Natural killer cell (primary cell): ENCODE measurements at regions not wholly inside any gene's neighbourhood (a gene's known extent, or its start where the extent isn't known, plus 50 kb on each side); places are given as distances from the start of the nearest gene placed in this dataset.

Source experiments
- ATAC-seq, 3 donors: fragments of 150-1000 bp in 2 of 3; fragments of 200-7000 bp in 1 of 3; cut with Tn5 transposase; 1 replicate in 1 of 3; 2 replicates in 2 of 3; pipeline ENCODE4 v1.10.0; 2021; ENCODE audit warnings: mild to moderate bottlenecking in 2 of 3, moderate library complexity in 2 of 3
- DNase-seq, 2 donors: peaks; one replicate each; pipeline versions ENCODE4 v3.0.0 to v3.0.0-alpha.2; 2013 to 2021; ENCODE audit warnings: mixed read lengths in 1 of 2
- H3K27ac ChIP-seq: one replicate; pipeline ENCODE4 v1.5.1; 2013; ENCODE audit warnings: mild to moderate bottlenecking, low read length
- H3K27me3 ChIP-seq: one replicate; pipeline ENCODE4 v1.6.1; 2013; ENCODE audit warnings: low read length; ENCODE audit not compliant: control insufficient read depth, insufficient read depth
- H3K36me3 ChIP-seq: one replicate; pipeline ENCODE4 v1.6.1; 2013; ENCODE audit warnings: low read length; ENCODE audit not compliant: control insufficient read depth, insufficient read depth
- H3K4me1 ChIP-seq: one replicate; pipeline ENCODE4 v1.6.1; 2013; ENCODE audit warnings: low read length; ENCODE audit not compliant: control insufficient read depth, insufficient read depth
- H3K4me3 ChIP-seq: one replicate; pipeline ENCODE4 v1.5.1; 2013; ENCODE audit warnings: low read length
- H3K9me3 ChIP-seq: one replicate; pipeline ENCODE4 v1.6.1; 2013; ENCODE audit warnings: low read length; ENCODE audit not compliant: control insufficient read depth, insufficient read depth
- H3K27ac Mint-ChIP-seq, 2 donors: one replicate each; pipeline ENCODE4 v1.8.0; 2022; ENCODE audit warnings: mild to moderate bottlenecking in 2 of 2, mixed read lengths in 2 of 2, moderate library complexity in 1 of 2
- H3K27me3 Mint-ChIP-seq, 2 donors: one replicate each; pipeline ENCODE4 v1.8.0; 2022; ENCODE audit warnings: low read depth in 2 of 2, mixed read lengths in 2 of 2
- H3K36me3 Mint-ChIP-seq: one replicate; pipeline ENCODE4 v1.8.0; 2022; ENCODE audit warnings: mixed read lengths
- H3K4me1 Mint-ChIP-seq, 2 donors: one replicate each; pipeline ENCODE4 v1.8.0; 2022; ENCODE audit warnings: mixed read lengths in 2 of 2
- H3K4me3 Mint-ChIP-seq: one replicate; pipeline ENCODE4 v1.8.0; 2022; ENCODE audit warnings: mild to moderate bottlenecking, moderate library complexity, mixed read lengths
- H3K9me3 Mint-ChIP-seq, 2 donors: one replicate each; pipeline ENCODE4 v1.8.0; 2022; ENCODE audit warnings: mixed read lengths in 2 of 2
- WGBS: methylation state at CpG from one replicate; pipeline ENCODE4 v1.1.7; 2013; ENCODE audit warnings: missing lambda C conversion rate; ENCODE audit not compliant: insufficient coverage; 5-methylcytosine and 5-hydroxymethylcytosine counted together
- intact Hi-C: fragments of 100-400 bp; cut with micrococcal nuclease; formaldehyde crosslinking; loops from one replicate; pipeline ENCODE4 v1.14.2; 2022
- TF ChIP-seq, protein P1 (sequence below): fragments of 200-600 bp; IDR thresholded peaks from one replicate; pipeline ENCODE4 v1.8.0; 2022; ENCODE audit warnings: antibody characterized with exemption

DNA sequence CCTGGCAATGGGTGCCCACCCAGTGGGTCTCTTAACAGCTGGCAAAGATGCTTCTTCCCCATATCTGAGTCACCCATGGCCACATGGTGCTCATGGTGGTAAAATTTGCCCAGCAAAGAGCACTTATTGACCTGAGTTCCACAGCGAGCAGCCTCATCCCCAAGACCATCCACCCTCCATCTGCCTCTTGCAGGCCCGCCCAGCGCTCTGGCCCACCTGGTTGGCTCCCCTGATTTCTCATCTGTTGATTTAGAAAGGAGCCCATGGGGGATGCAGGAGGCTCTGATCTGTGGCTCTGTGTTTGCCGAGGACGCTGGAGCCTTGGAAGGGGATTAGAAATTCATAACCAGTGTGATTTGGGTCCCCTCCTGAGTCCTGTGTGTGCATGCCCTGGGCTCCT, 657.5 kb downstream of the PTPRU start:
- DNase-seq, result no peak
- no peaks in the 10 kb centered on the region for H3K36me3 Mint-ChIP-seq
- no peaks in the 10 kb centered on the region for H3K9me3 ChIP-seq
- no peak overlapping the region for H3K27ac Mint-ChIP-seq
- H3K27ac ChIP-seq, result no peak overlapping the region
- no peak for ATAC-seq
- peaks cover 3% of the 10 kb centered on the region for H3K27me3 ChIP-seq
- TF ChIP-seq, protein P1, sequence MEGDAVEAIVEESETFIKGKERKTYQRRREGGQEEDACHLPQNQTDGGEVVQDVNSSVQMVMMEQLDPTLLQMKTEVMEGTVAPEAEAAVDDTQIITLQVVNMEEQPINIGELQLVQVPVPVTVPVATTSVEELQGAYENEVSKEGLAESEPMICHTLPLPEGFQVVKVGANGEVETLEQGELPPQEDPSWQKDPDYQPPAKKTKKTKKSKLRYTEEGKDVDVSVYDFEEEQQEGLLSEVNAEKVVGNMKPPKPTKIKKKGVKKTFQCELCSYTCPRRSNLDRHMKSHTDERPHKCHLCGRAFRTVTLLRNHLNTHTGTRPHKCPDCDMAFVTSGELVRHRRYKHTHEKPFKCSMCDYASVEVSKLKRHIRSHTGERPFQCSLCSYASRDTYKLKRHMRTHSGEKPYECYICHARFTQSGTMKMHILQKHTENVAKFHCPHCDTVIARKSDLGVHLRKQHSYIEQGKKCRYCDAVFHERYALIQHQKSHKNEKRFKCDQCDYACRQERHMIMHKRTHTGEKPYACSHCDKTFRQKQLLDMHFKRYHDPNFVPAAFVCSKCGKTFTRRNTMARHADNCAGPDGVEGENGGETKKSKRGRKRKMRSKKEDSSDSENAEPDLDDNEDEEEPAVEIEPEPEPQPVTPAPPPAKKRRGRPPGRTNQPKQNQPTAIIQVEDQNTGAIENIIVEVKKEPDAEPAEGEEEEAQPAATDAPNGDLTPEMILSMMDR, result no peak
- no peak overlapping the region for H3K4me3 ChIP-seq
- intact Hi-C loops, result no loop called here
- no peaks in the 10 kb centered on the region for H3K4me1 Mint-ChIP-seq
- H3K4me3 Mint-ChIP-seq, result no peak overlapping the region
- no peaks in the 10 kb centered on the region for H3K4me1 ChIP-seq
- no peaks in the 10 kb centered on the region for H3K36me3 ChIP-seq
- peaks cover 26 to 47% of the 10 kb centered on the region in 2 donors for H3K27me3 Mint-ChIP-seq
- 89% methylated on average over 5 of the region's 5 CpGs for WGBS
- no peaks in the 10 kb centered on the region for H3K9me3 Mint-ChIP-seq

DNA sequence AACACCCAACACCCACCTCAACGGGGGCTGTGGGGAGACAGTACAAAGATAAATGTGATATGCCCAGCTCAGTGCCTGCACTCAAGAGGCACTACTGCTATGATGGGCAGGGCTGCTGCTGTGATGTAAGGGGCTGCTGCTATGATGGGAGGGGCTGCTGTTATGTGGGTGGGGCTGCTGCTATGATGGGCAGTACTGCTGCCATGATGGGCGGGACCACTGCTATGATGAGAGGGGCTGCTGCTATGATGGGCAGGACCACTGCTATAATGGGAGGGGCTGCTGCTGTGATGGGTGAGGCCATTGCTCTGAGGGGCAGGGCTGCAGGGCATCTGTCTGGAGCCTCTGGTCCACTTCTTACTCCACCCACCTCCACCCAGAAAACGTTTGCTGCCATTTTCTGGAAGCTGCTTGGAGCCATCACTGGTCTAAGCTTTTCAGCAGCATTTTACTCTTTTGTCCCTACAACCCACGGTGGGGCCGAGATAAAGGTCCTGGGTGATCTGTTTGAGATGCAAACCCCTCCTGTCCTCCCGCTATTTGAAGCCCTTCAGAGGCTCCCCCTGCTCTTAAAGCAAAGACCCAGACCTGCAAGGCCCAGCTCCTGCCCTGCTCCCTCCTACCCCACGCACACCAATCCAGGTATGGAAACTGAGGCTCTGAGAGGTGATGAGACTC, 656.9 kb downstream of the PTPRU start:
- Histone ChIP-seq H3K4me1 (no peaks in the 10 kb centered on the region), H3K27ac (no peak overlapping the region), H3K4me3 (no peak overlapping the region), H3K27me3 (peaks cover 3% of the 10 kb centered on the region), H3K9me3 (no peaks in the 10 kb centered on the region), H3K36me3 (no peaks in the 10 kb centered on the region)
- Mint-ChIP-seq H3K4me3 (no peak overlapping the region), H3K9me3 (no peaks in the 10 kb centered on the region), H3K36me3 (no peaks in the 10 kb centered on the region), H3K27me3 (peaks cover 26 to 45% of the 10 kb centered on the region in 2 donors), H3K27ac (no peak overlapping the region), H3K4me1 (no peaks in the 10 kb centered on the region)
- WGBS, result 71% methylated on average over 7 of the region's 7 CpGs
- ATAC-seq, result no peak
- DNase-seq, result no peak
- TF ChIP-seq, protein P1, result no peak
- intact Hi-C loops, result no loop called here

DNA sequence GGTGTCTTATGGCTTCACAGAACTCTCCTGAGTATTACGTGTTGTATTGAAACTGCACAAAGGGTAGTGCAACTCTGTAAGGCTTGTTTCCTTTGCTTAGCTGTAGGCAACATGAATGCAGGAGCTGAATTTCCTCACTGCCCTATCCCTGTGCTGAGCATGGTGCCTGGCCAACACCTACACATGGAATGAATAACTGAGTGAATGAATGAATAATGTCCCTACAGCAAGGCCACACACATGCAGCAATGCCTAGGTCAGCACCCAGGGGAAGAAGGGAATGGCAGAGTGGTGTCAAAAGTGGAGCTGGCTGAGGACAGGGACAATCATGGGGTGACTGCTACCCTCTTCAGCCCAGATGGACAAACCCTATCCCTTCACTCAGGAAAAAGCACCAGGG, 655.9 kb downstream of the PTPRU start:
- Histone ChIP-seq H3K36me3 (no peaks in the 10 kb centered on the region), H3K27me3 (peaks cover 3% of the 10 kb centered on the region), H3K27ac (no peak overlapping the region), H3K9me3 (no peaks in the 10 kb centered on the region), H3K4me1 (no peaks in the 10 kb centered on the region), H3K4me3 (no peak overlapping the region)
- DNase-seq, result no peak
- intact Hi-C loops, result no loop called here
- Mint-ChIP-seq H3K4me1 (no peaks in the 10 kb centered on the region), H3K36me3 (no peaks in the 10 kb centered on the region), H3K27me3 (peaks cover 26 to 36% of the 10 kb centered on the region in 2 donors), H3K4me3 (no peak overlapping the region), H3K9me3 (no peaks in the 10 kb centered on the region), H3K27ac (no peak overlapping the region)
- ATAC-seq, result no peak
- WGBS, result 100% methylated on average over 1 of the region's 1 CpG
- TF ChIP-seq, protein P1, result no peak
